IMR-90 (cell line): ENCODE measurements at regions not wholly inside any gene's neighbourhood (a gene's known extent, or its start where the extent isn't known, plus 50 kb on each side); places are given as distances from the start of the nearest gene placed in this dataset.

Experiments used
- ATAC-seq: fragments of 200-7000 bp; cut with Tn5 transposase; 2 replicates; pipeline ENCODE4 v1.9.1; 2020; ENCODE audit warnings: low read depth, mild to moderate bottlenecking, moderate library complexity
- BruUV-seq: library from RNA; stranded (reverse); fragments of 400-500 nt; replicated peaks from 2 replicates; lab custom pipeline; 2021; lab: Mats Ljungman, UMichigan
- CTCF ChIA-PET: fragments of 300-600 bp; formaldehyde crosslinking; extraction: SDS; loops from one replicate; lab custom pipeline; 2021; ENCODE audit warnings: antibody characterized with exemption; lab: Yijun Ruan, JAX
- POLR2A ChIA-PET: fragments of 300-600 bp; sonication (Branson Sonifier 250); formaldehyde crosslinking; loops from one replicate; lab custom pipeline; 2022; ENCODE audit warnings: antibody characterized with exemption; ENCODE audit not compliant: unreplicated experiment; lab: Charles Lee
- DNase-seq: peaks from one replicate; pipeline ENCODE4 v3.0.0; 2013
- H2AFZ ChIP-seq: replicated peaks from 2 replicates; pipeline ENCODE3; 2013; ENCODE audit warnings: low read length, mild to moderate bottlenecking; ENCODE audit not compliant: poor library complexity
- H2AK5ac ChIP-seq: 2 replicates; pipeline ENCODE4 v1.6.1; 2013; ENCODE audit warnings: low read depth, low read length, inconsistent platforms
- H2AK9ac ChIP-seq: replicated peaks from 2 replicates; pipeline ENCODE3; 2013; ENCODE audit warnings: mild to moderate bottlenecking, low read depth, low read length, moderate library complexity; ENCODE audit not compliant: poor library complexity
- H2BK120ac ChIP-seq: 2 replicates; pipeline ENCODE4 v1.6.1; 2013; ENCODE audit warnings: low read depth, low read length, inconsistent platforms
- H2BK15ac ChIP-seq: 3 replicates; pipeline ENCODE4 v1.6.1; 2013; ENCODE audit warnings: low read depth, low read length, inconsistent platforms
- H2BK20ac ChIP-seq: 2 replicates; pipeline ENCODE4 v1.6.1; 2013; ENCODE audit warnings: low read depth, mild to moderate bottlenecking, inconsistent platforms, low read length, moderate library complexity
- H2BK5ac ChIP-seq: 2 replicates; pipeline ENCODE4 v1.6.1; 2013; ENCODE audit warnings: mild to moderate bottlenecking, low read depth, low read length, inconsistent platforms; ENCODE audit not compliant: poor library complexity, severe bottlenecking
- H3K14ac ChIP-seq: replicated peaks from 2 replicates; pipeline ENCODE4 v1.6.1; 2013; ENCODE audit warnings: low read depth, low read length, inconsistent platforms
- H3K18ac ChIP-seq: 2 replicates; pipeline ENCODE4 v1.6.1; 2013; ENCODE audit warnings: low read depth, low read length, control low read depth
- H3K23ac ChIP-seq: 2 replicates; pipeline ENCODE4 v1.6.1; 2013; ENCODE audit warnings: low read depth, low read length, inconsistent platforms
- H3K27ac ChIP-seq: 2 replicates; pipeline ENCODE4 v1.5.1; 2013; ENCODE audit warnings: mild to moderate bottlenecking, control low read depth, low read length; ENCODE audit not compliant: insufficient read depth
- H3K27me3 ChIP-seq: 2 replicates; pipeline ENCODE4 v1.6.1; 2013; ENCODE audit warnings: low read length; ENCODE audit not compliant: control insufficient read depth, insufficient read depth
- H3K36me3 ChIP-seq: 2 replicates; pipeline ENCODE4 v1.6.1; 2013; ENCODE audit warnings: low read length, mixed read lengths; ENCODE audit not compliant: control insufficient read depth, insufficient read depth
- H3K4ac ChIP-seq: 2 replicates; pipeline ENCODE4 v1.6.1; 2013; ENCODE audit warnings: low read depth, low read length, inconsistent platforms
- H3K4me1 ChIP-seq: 2 replicates; pipeline ENCODE4 v1.6.1; 2013; ENCODE audit warnings: low read length, mixed read lengths; ENCODE audit not compliant: control insufficient read depth, insufficient read depth
- H3K4me2 ChIP-seq: 2 replicates; pipeline ENCODE4 v1.6.1; 2013; ENCODE audit warnings: low read depth, mild to moderate bottlenecking, control low read depth, low read length, moderate library complexity
- H3K4me3 ChIP-seq: 2 replicates; pipeline ENCODE4 v1.5.1; 2013; ENCODE audit warnings: low read depth, mild to moderate bottlenecking, control low read depth, low read length, moderate library complexity; ENCODE audit not compliant: insufficient read depth
- H3K56ac ChIP-seq: 2 replicates; pipeline ENCODE4 v1.6.1; 2013; ENCODE audit warnings: low read length, inconsistent platforms; ENCODE audit not compliant: insufficient read depth; ENCODE audit errors: extremely low read depth
- H3K79me1 ChIP-seq, 2 experiments: 2 replicates each; pipeline ENCODE4 v1.6.1; 2013; ENCODE audit warnings: low read length in 2 of 2, inconsistent platforms in 1 of 2, low read depth in 1 of 2
- H3K9ac ChIP-seq: 2 replicates; pipeline ENCODE4 v1.6.1; 2013; ENCODE audit warnings: low read depth, low read length, control low read depth
- H3K9me1 ChIP-seq: 2 replicates; pipeline ENCODE4 v1.6.1; 2013; ENCODE audit warnings: low read length, inconsistent platforms; ENCODE audit not compliant: insufficient read depth
- H3K9me3 ChIP-seq: 2 replicates; pipeline ENCODE4 v1.6.1; 2013; ENCODE audit warnings: low read length; ENCODE audit not compliant: control insufficient read depth, insufficient read depth
- H4K20me1 ChIP-seq: 2 replicates; pipeline ENCODE4 v1.6.1; 2013; ENCODE audit warnings: low read length, inconsistent platforms; ENCODE audit not compliant: insufficient read depth
- H4K5ac ChIP-seq: 2 replicates; pipeline ENCODE4 v1.6.1; 2013; ENCODE audit warnings: mild to moderate bottlenecking, low read depth, low read length, control low read depth
- H4K8ac ChIP-seq, 2 experiments: 2 replicates each; pipeline ENCODE4 v1.6.1; 2013; ENCODE audit warnings: low read depth in 2 of 2, low read length in 2 of 2, control low read depth in 1 of 2, inconsistent platforms in 1 of 2
- H4K91ac ChIP-seq: 2 replicates; pipeline ENCODE4 v1.6.1; 2013; ENCODE audit warnings: low read depth, low read length, inconsistent platforms; ENCODE audit not compliant: insufficient read depth
- BHLHE40 ChIP-seq: fragments of 150-350 bp; IDR thresholded peaks from 2 replicates; pipeline ENCODE4 v1.6.1; 2016; ENCODE audit warnings: mild to moderate bottlenecking, low read depth, low read length
- CEBPB ChIP-seq: IDR thresholded peaks from 2 replicates; pipeline ENCODE4 v1.6.1; 2012; ENCODE audit warnings: low read depth, low read length, improper control_type of control experiment
- CHD1 ChIP-seq: IDR thresholded peaks from 2 replicates; pipeline ENCODE4 v1.6.1; 2012; ENCODE audit warnings: low read depth, low read length, improper control_type of control experiment
- ELK1 ChIP-seq: fragments of 150-350 bp; IDR thresholded peaks from 2 replicates; pipeline ENCODE4 v1.6.1; 2016; ENCODE audit warnings: low read depth, mild to moderate bottlenecking, low read length, moderate library complexity, borderline replicate concordance
- FOS ChIP-seq: fragments of 150-350 bp; IDR thresholded peaks from 2 replicates; pipeline ENCODE4 v1.6.1; 2016; ENCODE audit warnings: low read depth, low read length
- MAFK ChIP-seq: IDR thresholded peaks from 2 replicates; pipeline ENCODE4 v1.6.1; 2012; ENCODE audit warnings: low read depth, low read length, improper control_type of control experiment
- MAZ ChIP-seq: IDR thresholded peaks from 2 replicates; pipeline ENCODE4 v1.6.1; 2012; ENCODE audit warnings: low read depth, mild to moderate bottlenecking, low read length, improper control_type of control experiment, moderate library complexity, borderline replicate concordance
- MXI1 ChIP-seq: IDR thresholded peaks from 2 replicates; pipeline ENCODE4 v1.6.1; 2012; ENCODE audit warnings: low read depth, mild to moderate bottlenecking, low read length, moderate library complexity, borderline replicate concordance
- NFE2L2 ChIP-seq: fragments of 150-350 bp; IDR thresholded peaks from 2 replicates; pipeline ENCODE4 v1.6.1; 2016; ENCODE audit warnings: low read depth, mild to moderate bottlenecking, low read length
- POLR2A ChIP-seq: IDR thresholded peaks from 2 replicates; pipeline ENCODE4 v1.6.1; 2012; ENCODE audit warnings: mild to moderate bottlenecking, low read depth, low read length
- RAD21 ChIP-seq: IDR thresholded peaks from 2 replicates; pipeline ENCODE4 v1.6.1; 2012; ENCODE audit warnings: low read length, improper control_type of control experiment
- RCOR1 ChIP-seq: IDR thresholded peaks from 2 replicates; pipeline ENCODE4 v1.6.1; 2012; ENCODE audit warnings: mild to moderate bottlenecking, low read length, improper control_type of control experiment; ENCODE audit not compliant: insufficient replicate concordance
- RFX5 ChIP-seq: IDR thresholded peaks from 2 replicates; pipeline ENCODE4 v1.8.0; 2012; ENCODE audit warnings: low read depth, mild to moderate bottlenecking, low read length, moderate library complexity
- SMC3 ChIP-seq: fragments of 150-350 bp; IDR thresholded peaks from 2 replicates; pipeline ENCODE4 v1.6.1; 2016; ENCODE audit warnings: low read depth, mild to moderate bottlenecking, antibody characterized with exemption, low read length, moderate library complexity
- WGBS, 2 experiments: methylation state at CpG; one replicate each; pipeline versions ENCODE4 v1.1.5 to v1.1.7; 2013; ENCODE audit warnings: missing lambda C conversion rate in 2 of 2; ENCODE audit not compliant: insufficient read length in 1 of 2; ENCODE audit errors: extremely low coverage in 2 of 2; 5-methylcytosine and 5-hydroxymethylcytosine counted together
- dilution Hi-C: fragments of 300-500 bp; cut with HindIII; formaldehyde crosslinking; loops from one replicate; pipeline ENCODE4 v1.14.3; 2018; ENCODE audit warnings: low sequenced_read_pairs; ENCODE audit not compliant: unreplicated experiment
- in situ Hi-C: fragments of 300-500 bp; cut with MboI; formaldehyde crosslinking; loops from 3 replicates; pipeline ENCODE4 v1.14.3; 2019; ENCODE audit warnings: low sequenced_read_pairs, inconsistent platforms, mixed read lengths
- intact Hi-C: fragments of 100-400 bp; cut with micrococcal nuclease; formaldehyde crosslinking; loops from 2 replicates; pipeline ENCODE4 v1.10.0; 2022
- TF ChIP-seq, protein P1 (sequence below): fragments of 150-350 bp; IDR thresholded peaks from 2 replicates; pipeline ENCODE4 v1.6.1; 2017; ENCODE audit warnings: mild to moderate bottlenecking, antibody characterized with exemption, low read length, low read depth
- TF ChIP-seq, protein P2 (sequence below): conservative IDR thresholded peaks from 2 replicates; pipeline ENCODE4 v1.5.1; 2012; ENCODE audit warnings: mild to moderate bottlenecking, low read depth, low read length, improper control_type of control experiment

DNA sequence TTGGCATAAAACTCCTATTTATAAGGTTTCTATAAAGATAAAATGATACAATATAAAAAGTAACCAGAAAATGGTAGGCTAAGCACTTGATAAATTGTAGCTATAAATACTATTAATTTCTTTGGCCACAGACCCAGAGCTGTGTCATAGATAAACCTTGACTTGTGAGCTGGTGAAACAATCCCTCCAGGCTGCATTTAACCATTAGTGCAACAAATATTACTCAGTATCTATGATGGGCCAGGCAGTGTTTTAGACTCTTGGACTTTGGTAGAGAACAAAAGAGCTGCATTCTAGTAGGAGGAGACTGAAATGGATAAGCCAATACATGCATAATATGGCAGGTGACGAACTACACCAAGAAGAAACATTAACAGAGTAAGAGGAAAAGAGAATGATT, 178.1 kb downstream of the BTG1 start:
- Histone ChIP-seq H3K79me1 (no peaks in the 10 kb centered on the region), H2BK5ac (no peak overlapping the region), H3K27ac (no peak overlapping the region), H2AK5ac (no peak overlapping the region), H3K18ac (peak overlapping the region; percentile 35; the same call in 1 of the 2 replicates), H4K20me1 (no peaks in the 10 kb centered on the region), H3K14ac (no peak overlapping the region), H2BK15ac (no peak overlapping the region), H3K9ac (no peak overlapping the region), H2AK9ac (no peak overlapping the region), H2BK120ac (no peak overlapping the region), H3K4me1 (peaks cover 1% of the 10 kb centered on the region; the same call in 1 of the 2 replicates), H3K4me3 (no peak overlapping the region), H2AFZ (no peak overlapping the region), H4K5ac (no peak overlapping the region), H2BK20ac (no peak overlapping the region), H3K4ac (no peak overlapping the region), H3K9me3 (peaks cover 2% of the 10 kb centered on the region; the same call in 1 of the 2 replicates), H3K23ac (no peak overlapping the region), H3K9me1 (no peaks in the 10 kb centered on the region), H3K36me3 (no peaks in the 10 kb centered on the region), H4K91ac (no peak overlapping the region), H4K8ac (no peak overlapping the region), H3K27me3 (no peaks in the 10 kb centered on the region), H3K4me2 (no peak overlapping the region), H3K56ac (no peak overlapping the region)
- TF ChIP-seq, protein P1, sequence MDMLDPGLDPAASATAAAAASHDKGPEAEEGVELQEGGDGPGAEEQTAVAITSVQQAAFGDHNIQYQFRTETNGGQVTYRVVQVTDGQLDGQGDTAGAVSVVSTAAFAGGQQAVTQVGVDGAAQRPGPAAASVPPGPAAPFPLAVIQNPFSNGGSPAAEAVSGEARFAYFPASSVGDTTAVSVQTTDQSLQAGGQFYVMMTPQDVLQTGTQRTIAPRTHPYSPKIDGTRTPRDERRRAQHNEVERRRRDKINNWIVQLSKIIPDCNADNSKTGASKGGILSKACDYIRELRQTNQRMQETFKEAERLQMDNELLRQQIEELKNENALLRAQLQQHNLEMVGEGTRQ = no peak
- TF ChIP-seq POLR2A = no peak
- no peak for TF ChIP-seq ELK1
- no peak for TF ChIP-seq MAZ
- TF ChIP-seq CEBPB = no peak
- no peak for TF ChIP-seq SMC3
- no peak for TF ChIP-seq MAFK
- TF ChIP-seq RFX5 = no peak
- no peak for TF ChIP-seq RAD21
- TF ChIP-seq FOS = no peak
- no peak for TF ChIP-seq RCOR1
- no peak for TF ChIP-seq CHD1
- no peak for TF ChIP-seq BHLHE40
- TF ChIP-seq, protein P2, sequence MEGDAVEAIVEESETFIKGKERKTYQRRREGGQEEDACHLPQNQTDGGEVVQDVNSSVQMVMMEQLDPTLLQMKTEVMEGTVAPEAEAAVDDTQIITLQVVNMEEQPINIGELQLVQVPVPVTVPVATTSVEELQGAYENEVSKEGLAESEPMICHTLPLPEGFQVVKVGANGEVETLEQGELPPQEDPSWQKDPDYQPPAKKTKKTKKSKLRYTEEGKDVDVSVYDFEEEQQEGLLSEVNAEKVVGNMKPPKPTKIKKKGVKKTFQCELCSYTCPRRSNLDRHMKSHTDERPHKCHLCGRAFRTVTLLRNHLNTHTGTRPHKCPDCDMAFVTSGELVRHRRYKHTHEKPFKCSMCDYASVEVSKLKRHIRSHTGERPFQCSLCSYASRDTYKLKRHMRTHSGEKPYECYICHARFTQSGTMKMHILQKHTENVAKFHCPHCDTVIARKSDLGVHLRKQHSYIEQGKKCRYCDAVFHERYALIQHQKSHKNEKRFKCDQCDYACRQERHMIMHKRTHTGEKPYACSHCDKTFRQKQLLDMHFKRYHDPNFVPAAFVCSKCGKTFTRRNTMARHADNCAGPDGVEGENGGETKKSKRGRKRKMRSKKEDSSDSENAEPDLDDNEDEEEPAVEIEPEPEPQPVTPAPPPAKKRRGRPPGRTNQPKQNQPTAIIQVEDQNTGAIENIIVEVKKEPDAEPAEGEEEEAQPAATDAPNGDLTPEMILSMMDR = no peak
- no peak for TF ChIP-seq MXI1
- TF ChIP-seq NFE2L2 = no peak
- ATAC-seq (peak; percentile 27; the same call in 1 of the 2 replicates), DNase-seq (peak; percentile 55)
- in situ Hi-C loops (no loop called here), dilution Hi-C loops (no loop called here), intact Hi-C loops (no loop called here)
- 100% methylated on average over 1 of the region's 1 CpG; no CpG with 5 or more reads in 1 of the 2 experiments for WGBS, 2 experiments
- ChIA-PET POLR2A (no interaction called here), CTCF (no interaction called here)
- no TSS peak for BruUV-seq
